ENCODE measurements at regions not wholly inside any gene's neighbourhood (a gene's known extent, or its start where the extent isn't known, plus 50 kb on each side); places are given as distances from the start of the nearest gene placed in this dataset.

DNA sequence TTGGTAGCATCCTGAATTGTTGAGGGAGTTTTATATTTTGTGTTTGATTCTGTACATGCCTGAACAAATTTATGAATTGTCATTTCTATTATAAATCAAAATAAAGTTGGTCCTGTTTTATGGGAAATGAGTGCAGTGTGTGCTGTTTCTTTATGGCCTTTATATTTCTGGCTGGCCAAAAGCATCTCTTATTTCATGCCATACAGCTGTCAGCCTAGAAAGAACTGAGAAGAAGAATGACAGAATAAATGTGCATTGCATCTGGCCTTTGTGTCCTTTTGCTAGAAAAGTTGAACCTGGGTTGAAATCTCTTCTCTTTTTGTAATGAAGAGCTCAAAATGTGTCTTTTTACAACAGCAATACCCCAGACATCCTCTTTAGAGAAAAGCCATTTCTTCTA is 474.7 kb upstream of the LRATD1 start:
- DNase-seq, result peak; percentile 15

DNA sequence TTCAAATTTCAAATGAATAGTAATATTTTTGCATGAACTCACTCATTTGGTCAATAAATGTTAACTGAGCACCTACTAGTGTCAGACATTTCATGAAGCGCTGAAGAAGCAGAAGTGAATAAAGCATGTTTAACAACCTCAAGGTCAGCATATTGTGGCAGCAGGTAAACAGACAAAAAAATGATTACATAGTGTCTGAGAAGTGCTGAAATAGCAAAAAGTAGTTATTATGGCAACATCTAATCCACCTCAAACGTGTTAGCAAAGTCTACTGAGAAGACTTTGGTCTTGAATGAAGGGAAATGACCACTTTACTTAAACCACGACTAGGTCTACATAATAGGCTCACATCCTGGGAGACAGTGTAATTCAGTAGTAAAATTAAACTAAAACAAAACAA is 452.2 kb upstream of the LRATD1 start:
- DNase-seq, result no peak

DNA sequence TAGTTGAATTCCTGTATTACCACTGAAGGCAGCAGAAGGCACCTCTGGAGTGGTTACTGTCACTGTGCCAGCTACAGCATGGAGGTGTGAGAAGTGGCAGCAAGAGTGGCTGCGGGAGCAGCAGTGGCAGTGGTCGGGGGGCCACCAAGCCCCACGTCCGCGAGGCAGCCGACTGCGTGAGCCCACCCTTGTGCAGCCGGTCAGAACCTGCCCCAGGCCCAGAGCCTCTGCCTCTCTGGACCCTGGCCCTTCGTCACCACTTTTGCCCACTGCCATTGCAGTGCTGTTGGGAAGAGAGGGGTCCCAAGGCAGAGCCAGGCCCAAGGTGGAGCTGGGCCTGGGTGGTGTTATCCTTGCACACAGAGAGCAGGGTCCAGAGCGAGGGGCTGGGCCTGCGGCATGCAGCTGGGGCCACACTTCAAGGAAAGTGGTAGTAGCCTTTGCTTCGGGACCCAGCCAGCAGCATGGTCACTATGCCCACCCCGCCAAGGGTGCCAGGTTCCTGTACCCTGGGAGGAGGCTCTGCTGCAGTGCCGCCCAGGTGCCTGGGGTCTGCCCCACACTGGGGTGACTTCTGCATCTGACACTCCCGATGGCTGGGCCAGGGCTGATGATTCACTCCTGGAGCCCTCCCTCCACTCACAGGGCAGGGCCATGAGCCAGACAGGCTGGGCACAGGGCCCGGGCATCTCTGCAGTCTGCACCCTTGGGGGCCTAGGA is 450.1 kb upstream of the LRATD1 start:
- no peak for DNase-seq

DNA sequence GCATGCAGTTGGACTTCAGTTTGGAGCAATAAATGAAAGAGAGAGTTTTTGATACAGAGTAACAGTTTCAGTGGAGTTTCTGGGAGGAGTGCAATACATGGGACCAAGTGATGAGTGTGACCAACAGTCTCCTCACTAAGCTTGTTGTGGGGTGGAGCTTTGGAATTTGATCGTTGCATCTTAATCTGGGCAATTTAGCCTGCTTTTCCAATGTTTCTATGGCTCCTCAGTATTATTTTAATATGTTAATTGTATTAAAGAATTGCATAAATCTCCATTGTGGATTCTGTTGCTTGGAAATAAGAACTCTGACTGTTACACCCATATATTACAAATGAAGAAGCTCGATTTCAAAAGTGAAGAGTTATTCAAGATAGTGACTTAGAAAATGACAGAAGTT is 446.6 kb upstream of the LRATD1 start:
- no peak for DNase-seq

DNA sequence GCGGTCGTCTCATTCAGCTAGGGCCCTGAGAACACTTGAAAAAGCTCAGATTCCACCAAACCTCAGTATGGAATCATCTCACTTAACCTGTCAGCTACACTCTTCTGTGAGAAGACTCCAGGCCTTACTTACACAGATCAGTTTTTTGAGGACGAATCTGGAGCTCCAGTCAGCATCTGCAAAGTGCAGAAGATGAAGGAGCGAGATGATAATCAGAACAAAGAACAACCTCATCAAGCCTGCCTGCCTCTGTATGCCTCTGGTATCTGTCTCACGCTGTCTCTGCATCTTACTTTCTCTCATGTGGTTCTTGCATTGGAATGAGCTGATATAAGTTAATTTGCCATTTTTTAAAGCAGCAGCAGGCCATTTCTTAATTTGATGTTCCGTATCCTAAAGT is 444.1 kb upstream of the LRATD1 start:
- no peak for DNase-seq

DNA sequence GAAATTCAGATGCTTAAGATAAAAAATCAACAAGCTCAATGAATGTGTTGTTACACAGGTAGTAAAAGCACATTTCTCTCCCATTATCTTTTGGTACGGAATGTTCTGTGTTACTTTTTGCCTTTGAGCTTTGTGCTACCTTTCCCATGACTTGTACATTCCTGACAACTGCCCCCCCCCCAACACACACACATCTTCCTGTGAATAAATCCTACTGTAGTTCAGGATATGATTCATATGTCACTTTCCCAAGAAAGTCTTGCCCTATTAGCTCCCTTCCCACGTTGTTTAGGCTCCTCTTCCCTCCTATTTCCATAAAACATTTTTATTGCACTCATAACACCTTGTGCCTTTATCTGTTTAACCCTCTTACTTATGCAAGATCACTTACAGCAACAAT is 442.6 kb upstream of the LRATD1 start:
- no peak for DNase-seq

DNA sequence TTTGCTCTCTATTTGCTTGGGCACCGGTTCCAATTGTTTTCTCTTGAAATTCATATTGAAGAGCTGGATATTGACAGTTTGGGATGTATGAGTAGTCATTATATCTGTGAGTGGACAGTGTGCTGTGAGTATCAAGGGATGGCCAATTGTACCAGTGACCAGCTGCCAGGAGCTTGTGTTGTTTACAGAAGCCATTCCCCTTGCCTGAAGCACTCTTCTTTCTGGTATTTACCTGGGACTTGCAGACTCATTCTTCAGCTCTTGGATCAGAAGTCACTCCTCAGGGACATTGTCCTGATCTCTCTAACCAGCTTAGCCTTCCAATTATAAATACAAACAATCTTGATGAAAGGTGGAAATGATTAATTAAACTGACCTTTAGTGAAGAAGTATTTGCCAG is 438.3 kb upstream of the LRATD1 start:
- no peak for DNase-seq

DNA sequence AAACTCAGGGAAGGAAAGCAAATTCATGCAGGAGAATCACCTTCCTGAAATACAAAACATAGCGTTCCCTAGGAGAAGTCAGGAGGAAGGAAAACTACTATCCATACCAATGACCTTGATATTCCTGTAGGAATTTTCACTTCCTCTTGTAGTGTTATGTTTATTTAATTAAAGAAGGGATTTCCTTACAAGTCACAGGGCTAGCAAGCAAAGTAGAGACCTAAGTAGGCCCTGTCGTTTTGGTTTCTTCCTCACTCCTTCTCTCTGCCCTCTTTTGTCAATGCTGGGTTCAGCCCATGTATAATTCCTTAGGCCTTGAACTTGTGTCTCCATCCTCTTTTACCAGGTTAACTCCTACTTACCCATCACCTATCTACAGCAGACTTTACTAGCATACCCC is 435.2 kb upstream of the LRATD1 start:
- no peak for DNase-seq

DNA sequence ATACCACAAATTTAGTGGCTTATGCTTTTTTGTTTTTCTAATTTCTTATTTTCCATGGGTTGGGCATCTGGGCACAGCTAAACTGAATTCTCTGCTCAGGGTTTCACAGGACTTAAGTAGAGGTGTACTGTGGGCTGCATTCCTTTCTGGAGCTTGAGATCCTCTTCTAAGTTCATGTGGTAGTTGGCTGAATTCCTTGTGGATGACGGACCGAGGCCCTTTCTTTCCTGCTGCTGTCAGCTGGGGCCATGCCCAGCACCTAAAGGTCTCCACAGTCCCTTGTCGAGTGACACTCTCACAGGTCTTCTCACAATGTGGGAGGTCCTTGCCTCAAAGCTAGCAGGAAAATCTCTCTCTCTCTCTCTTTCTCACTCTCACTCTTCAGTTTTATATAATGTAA is 433.5 kb upstream of the LRATD1 start:
- DNase-seq, result no peak

DNA sequence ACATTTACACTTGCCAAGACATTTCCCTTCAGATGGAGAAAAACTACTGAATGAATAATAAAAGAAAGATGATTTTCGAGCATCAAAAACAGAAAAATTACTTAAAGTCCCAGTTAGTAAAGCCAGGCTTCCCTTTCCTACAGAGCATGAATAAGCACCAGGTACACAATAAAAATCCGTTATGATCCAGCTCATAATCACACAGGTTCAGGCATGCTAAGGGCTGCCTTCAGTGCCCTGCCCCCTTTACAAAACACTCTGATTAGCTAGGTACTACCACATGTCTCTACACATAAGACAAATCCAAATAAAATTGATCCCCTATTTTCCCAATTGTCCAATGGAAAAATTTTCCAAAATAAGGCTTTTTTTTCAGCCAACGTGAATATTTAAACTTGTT is 413.2 kb upstream of the LRATD1 start:
- DNase-seq, result no peak

DNA sequence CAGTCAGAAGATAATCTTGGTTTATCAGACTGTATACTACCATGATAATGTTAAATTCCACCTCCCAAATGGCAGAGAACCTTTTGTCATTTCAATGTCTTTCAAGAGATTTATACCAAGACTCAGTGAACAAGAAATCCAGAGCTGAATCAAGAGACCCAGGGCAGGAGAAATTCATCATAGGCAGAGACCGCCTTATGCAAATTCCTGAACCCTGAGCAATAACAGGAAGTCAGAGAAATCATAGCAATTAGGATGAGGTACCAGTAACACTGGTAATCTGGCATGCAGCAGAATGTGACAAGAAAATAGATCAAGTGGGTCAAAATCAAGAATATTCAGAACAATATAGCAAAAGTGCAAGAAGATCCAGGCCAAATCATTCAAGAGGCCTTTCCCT is 412.4 kb upstream of the LRATD1 start:
- no peak for DNase-seq

DNA sequence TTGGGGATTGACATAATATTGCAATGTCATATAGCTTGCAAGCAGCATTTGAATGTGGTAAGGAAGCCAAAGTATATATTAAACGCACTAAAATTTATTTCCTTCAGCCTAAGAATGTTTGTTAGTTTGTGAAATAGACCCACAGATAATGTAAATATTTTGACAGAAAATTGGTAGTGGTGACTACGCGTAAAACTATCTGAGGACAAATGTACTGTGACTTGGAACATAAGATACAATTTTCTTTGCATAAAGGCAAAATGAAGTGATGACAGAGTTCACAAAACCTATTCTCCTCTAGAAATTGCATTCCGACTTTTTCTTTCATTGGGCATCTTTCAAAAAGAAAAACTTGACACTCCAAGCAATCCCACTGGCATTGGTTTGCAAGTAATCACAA is 411.1 kb upstream of the LRATD1 start:
- DNase-seq, result no peak

DNA sequence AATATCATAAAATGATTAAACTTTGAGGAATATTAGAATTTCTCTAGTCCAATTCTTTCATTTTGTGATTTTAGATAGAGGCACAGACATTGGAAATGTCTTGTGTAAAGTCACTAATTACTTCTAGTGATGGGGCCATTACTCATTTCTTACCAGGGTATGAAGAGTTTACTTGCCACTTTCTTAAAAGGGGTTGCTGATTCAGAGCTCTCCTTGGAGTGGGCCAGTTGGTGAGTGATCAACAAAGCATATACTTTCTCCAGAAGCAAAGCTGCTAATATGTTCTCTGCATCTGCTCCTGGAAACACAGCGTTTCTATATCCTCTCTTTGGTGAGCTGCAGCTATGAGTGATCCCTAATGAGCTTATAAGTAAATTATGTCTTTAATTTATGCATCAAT is 408.9 kb upstream of the LRATD1 start:
- no peak for DNase-seq

DNA sequence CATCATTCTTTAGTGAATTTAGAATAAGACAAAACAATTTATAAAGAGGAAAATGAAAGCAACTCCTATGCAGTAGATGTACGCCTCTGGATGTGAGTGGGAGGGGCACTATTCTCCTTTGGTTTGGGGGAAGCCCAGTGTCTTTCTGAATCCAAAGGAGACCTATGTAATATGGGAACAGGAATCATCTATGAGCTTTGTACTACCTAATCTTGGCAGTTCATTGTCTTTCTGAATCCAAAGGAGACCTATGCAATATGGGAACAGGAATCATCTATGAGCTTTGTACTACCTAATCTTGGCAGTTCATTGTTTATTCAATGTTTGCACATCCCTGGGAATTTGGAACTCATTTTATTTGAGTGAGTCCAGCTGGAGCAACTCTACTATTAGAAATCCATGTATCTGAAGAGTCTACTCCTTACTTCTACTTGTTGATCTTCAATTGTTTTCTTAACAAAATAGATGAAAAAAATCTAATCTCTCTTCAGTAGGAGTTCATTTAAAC is 401.1 kb upstream of the LRATD1 start:
- DNase-seq, result peak; percentile 19

DNA sequence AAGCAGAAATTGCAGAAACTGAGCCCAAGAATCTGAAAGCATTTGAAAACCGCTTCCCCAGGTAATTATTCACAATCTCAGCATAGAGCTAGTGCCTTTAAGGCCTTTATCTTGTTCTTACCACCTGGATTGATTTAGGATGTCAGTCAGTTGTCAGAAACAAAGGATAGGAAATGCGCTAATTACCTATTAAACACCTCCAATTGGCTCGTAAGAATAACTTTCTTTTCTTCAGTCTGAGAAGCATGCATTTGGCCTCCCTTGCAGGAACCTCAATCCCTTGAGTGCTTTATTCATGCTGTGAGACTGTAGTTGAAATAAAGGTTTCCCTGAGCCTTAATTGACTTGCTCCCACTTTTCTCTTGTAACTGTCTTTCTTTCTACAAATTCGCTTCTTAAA is 400.3 kb upstream of the LRATD1 start:
- DNase-seq, result no peak

DNA sequence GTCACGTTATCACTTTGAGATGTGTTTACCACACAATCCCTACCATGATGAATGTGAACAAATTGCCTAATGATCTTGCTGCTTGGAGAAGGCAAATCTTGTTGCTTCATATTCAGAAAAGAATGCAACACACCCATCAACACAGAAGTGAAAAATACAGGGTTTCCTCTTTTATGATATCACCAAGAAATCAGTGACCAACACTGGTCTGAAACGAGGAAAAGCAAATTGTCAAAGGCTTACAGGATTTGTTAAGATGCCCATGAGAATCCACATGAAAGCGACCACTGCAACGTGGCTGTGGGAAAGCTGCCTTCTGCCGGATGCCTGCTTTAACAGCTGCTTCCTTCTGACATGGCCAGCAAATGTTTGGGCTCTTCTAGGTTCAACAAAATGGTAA is 397.6 kb upstream of the LRATD1 start:
- no peak for DNase-seq

DNA sequence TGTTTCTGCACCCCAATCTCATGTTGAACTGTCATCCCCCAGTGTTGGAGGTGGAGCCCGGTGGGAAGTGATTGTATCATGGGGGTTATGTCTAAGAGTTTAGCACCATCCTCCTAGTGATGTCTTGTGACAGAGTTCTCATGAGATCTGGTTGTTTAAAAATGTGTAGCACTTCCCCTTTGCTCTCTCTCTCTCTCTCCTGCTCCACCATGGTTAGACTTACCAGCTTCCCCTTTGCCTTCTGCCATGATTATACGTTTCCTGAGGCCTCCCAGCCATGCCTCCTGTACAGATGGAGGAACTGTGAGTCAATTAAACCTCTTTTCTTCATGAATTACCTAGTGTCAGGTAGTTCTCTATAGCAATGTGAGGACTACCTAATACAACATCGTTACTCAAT is 396.9 kb upstream of the LRATD1 start:
- no peak for DNase-seq

DNA sequence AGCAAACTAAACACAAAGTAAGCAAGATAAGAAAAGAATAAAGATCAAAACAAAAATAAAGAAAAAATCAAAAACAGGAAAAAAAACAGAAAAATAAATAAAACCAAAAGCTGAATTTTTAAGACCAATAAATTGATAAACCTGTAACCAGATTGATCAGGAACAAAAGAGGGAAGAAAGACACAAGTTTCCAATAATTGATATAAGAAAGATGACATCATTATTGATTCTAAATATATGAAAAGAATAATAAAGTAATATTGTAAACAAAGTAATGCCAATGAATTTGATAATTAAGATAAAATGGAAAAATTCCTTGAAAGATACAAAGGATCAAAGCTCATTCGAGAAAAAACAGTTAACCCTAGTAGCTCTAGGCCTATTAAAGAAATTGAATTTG is 394.6 kb upstream of the LRATD1 start:
- no peak for DNase-seq

DNA sequence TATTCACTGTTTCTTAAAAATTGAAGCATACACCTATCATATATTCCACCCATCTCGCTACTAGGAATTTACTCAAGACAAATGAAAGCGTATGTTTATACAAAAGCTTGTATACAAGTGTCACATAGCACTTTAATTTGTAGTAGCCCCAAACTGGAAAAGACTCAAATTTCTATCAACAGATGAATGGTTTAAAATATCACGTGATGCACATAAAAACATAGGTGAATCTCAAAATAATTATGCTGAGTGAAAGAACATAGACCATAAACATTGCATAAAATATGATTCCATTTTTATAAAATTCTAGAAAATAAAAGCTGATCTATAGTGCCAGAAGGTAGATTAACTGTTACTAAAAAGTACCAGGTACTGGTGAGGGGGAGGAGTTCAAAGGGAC is 392.9 kb upstream of the LRATD1 start:
- DNase-seq, result no peak

DNA sequence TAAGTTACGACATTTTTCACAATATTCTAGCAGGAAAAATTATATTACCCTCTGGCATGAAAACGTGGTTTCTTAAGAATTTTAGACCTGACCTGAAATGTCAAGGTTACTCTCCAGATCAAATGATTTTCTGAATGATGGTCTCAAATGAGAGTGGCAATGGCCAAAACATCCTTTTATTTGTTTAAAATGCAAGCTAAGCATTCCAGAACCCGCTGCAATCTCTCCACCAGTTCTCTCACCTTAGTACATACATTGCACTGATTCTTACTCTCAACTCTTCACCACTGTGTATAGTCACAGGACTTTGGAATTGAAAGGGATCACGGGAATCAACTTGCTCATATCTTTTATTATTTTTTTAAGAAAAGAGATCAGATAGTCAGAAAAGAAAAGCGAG is 391.6 kb upstream of the LRATD1 start:
- DNase-seq, result no peak

DNA sequence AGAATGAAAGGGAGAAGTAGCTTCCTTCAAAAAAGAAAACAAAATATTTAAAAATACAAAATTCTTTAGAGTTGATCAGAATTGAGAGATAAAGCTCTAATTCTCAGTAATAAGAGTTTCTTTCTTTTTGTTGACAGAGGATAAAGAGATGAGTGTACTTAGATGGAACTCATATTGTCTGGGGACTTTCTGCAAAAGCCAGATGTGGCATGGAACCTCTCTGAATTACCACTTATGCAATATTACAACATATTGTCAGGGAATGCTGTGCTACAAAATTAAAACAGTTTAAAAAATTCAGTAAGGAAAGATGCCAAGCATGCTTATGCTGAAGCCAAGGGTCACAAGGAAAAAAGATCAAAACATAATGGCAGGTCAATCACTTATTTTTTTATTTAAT is 386.6 kb upstream of the LRATD1 start:
- DNase-seq, result no peak

DNA sequence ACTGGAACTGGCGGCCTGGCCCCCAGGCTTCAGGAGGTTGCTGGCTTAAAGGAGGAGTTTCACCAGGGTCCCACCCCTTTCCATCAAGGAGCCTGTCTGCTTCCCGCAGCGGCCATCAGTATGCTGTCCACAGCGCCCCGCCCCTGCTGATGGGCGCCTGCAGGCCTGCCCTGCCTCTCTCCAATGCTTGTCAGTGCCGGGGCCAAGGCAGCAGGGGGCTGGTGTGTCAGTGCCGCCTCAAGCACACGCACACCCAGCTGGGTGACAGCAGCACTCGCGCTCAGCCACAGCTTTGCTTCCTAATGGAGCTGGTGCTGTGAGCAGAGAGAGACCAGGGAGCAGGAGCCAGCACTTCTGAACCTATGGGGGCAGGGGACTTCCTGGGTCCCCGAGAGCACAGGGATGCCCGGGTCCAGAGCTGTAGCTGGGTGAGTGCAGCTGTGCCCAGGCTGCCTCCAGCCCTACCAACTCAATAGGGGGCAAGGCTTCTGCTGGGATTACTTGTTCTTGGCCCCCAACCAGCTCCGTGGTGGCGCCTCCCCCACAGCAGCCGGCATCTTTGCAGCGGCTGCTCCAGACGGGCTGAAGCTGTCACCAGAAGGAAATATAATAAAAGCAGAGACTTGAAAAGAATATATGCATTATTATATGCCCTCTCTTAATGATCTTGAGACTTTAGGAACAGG is 377.2 kb upstream of the LRATD1 start:
- no peak for DNase-seq

DNA sequence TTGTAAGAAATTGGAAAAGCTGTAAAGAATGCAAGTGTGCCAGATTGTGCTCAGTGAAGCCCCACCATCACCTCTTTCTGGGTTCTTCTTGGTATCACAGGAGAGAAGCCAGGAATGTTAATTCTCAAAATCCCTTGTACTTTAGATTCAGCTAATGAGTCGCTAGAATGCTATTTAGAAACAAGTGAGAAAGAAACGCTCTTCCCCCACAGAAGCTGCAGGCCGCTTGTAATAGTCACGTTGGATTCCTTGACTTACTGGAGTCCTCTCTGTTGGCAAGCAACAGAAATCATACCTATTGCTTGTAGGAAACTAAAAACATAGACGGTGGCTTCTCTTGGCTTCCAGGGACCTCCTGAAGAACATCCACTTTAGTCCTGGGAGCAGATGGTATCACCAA is 375.6 kb upstream of the LRATD1 start:
- no peak for DNase-seq

All from muscle of arm (tissue), 1 donor.